ENCODE measurements at regions not wholly inside any gene's neighbourhood (a gene's known extent, or its start where the extent isn't known, plus 50 kb on each side); places are given as distances from the start of the nearest gene placed in this dataset.

DNA sequence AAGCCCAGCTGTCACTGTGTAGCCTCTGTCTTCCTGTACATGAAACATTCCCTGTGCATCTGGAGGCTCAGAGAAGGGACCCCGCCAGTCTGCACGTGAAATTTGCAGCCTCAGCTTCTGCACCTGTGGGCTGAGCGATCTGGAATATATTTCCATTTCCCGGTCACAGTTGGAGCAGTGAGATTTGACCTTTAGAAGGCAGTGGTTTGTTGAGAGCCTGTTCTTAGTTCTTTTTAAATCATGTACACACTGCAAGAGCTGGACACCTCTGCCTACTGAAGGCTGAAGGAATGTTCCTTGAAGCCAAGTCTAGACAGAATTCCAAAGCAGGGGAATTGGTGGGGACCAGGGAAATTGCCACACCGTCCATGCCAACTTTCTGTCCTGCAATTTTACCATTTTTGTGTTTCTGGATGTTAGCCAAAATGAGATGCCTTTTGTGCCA, 706.6 kb downstream of the INHBA start:
- H3K9me3 Mint-ChIP-seq = peaks cover 6% of the 10 kb centered on the region
- intact Hi-C loops (cut with micrococcal nuclease) = no loop called here
- H3K4me1 Mint-ChIP-seq (ENCODE audit: low read depth) = no peaks in the 10 kb centered on the region
- POLR2A ChIA-PET = no interaction called here
- H3K27me3 Mint-ChIP-seq = no peaks in the 10 kb centered on the region
- no peaks in the 10 kb centered on the region for H3K36me3 Mint-ChIP-seq
- no peak overlapping the region for H3K27ac Mint-ChIP-seq
- no peak overlapping the region for H3K4me3 Mint-ChIP-seq
- CTCF ChIA-PET = no interaction called here
- DNase-seq = no peak

DNA sequence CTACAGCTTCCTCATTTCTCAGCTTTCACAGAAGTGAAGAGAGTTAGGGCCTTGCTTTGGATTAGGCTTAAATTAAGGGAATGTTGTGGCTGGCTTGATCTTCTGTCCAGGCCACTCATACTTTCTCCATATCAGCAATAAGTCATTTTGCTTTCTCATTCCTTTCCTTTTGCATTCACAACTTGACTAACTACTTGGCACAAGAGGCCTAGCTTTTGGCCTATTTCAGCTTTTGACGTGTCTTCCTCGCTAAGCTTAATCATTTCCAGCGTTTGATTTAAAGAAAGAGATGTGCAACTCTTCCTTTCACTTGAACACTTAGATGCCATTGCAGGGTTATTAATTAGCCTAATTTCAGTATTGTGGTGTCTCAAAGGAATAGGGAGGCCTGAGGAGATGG, 712.0 kb downstream of the INHBA start:
- Mint-ChIP-seq H3K4me3 (no peak overlapping the region), H3K27ac (no peak overlapping the region), H3K4me1 (ENCODE audit: low read depth) (no peaks in the 10 kb centered on the region), H3K9me3 (peaks cover 5% of the 10 kb centered on the region), H3K27me3 (no peaks in the 10 kb centered on the region), H3K36me3 (no peaks in the 10 kb centered on the region)
- ChIA-PET CTCF (no interaction called here), POLR2A (no interaction called here)
- intact Hi-C loops (cut with micrococcal nuclease) = no loop called here
- DNase-seq = no peak

DNA sequence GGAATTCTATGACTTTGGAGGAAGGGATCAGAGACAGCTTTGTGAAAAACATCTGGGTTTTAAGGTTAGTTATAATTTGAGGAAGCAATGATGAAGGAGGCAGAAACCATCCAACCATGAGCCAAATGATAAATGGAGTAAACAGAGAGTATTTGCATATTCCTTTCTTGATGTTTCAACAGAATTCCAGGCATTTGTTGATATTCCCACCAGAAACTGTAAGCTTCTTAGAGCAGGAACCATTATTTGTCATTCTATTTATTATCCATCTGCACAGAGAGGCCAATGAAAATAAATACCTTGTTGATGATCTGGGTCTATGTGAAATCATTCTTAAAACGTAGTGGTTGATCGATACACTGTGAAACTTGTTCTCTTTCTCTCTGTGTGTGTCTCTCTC, 715.3 kb downstream of the INHBA start:
- no peaks in the 10 kb centered on the region for H3K36me3 Mint-ChIP-seq
- H3K4me3 Mint-ChIP-seq = no peak overlapping the region
- ChIA-PET POLR2A (no interaction called here), CTCF (no interaction called here)
- intact Hi-C loops (cut with micrococcal nuclease) = no loop called here
- no peaks in the 10 kb centered on the region for H3K4me1 Mint-ChIP-seq (ENCODE audit: low read depth)
- no peak overlapping the region for H3K27ac Mint-ChIP-seq
- no peak for DNase-seq
- peaks cover 6% of the 10 kb centered on the region for H3K9me3 Mint-ChIP-seq
- no peaks in the 10 kb centered on the region for H3K27me3 Mint-ChIP-seq

DNA sequence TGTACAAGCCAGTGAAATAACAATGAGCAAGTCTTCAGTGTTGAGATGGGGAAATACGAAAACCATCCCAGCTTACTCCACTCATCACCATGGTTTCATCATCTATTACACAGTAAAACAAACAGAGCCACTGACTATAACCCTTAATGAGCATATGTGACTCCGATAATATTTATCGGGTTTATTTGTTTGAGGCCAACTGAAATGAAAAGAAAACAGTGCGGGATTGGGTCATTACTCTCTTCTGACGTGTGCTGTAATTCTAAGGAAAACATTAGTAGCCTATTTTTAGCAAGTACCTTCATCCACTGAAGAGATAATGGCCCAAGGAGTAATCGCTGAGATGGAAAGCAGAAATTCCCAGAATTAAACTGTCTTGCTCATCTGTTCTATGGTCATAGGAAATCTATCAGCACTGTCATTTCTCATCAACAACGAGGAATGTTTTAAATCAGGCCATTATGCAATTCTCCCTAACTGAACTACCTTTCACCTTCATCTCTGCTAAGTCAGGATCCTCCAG, 716.5 kb downstream of the INHBA start:
- CTCF ChIA-PET = no interaction called here
- H3K36me3 Mint-ChIP-seq = no peaks in the 10 kb centered on the region
- no peaks in the 10 kb centered on the region for H3K4me1 Mint-ChIP-seq (ENCODE audit: low read depth)
- no peaks in the 10 kb centered on the region for H3K27me3 Mint-ChIP-seq
- DNase-seq = no peak
- no peak overlapping the region for H3K27ac Mint-ChIP-seq
- peaks cover 8% of the 10 kb centered on the region for H3K9me3 Mint-ChIP-seq
- intact Hi-C loops (cut with micrococcal nuclease) = no loop called here
- no peak overlapping the region for H3K4me3 Mint-ChIP-seq
- POLR2A ChIA-PET = no interaction called here

DNA sequence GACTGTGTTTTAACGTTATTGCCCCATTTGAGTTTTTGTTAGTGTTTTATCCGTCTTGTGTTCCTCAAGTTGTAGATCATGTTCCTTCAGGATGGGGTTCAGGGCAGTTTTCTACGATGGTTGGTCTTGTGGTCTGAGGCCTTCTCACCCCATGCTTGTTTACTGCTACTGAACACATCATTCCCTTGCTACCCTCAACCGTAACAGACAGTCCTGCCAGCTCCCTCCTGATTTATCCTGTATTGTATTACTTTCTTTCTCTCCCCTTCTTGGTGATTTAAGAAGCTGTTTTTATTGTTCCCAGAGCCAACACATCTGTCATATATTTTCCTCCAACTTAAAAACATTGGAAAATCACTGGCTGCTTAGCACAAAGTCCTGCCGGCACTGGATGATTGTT, 719.8 kb downstream of the INHBA start:
- Mint-ChIP-seq H3K36me3 (no peaks in the 10 kb centered on the region), H3K27ac (no peak overlapping the region), H3K9me3 (peaks cover 8% of the 10 kb centered on the region), H3K27me3 (no peaks in the 10 kb centered on the region), H3K4me1 (ENCODE audit: low read depth) (no peaks in the 10 kb centered on the region), H3K4me3 (no peak overlapping the region)
- CTCF ChIA-PET = no interaction called here
- no peak for DNase-seq
- POLR2A ChIA-PET = no interaction called here
- intact Hi-C loops (cut with micrococcal nuclease) = no loop called here

DNA sequence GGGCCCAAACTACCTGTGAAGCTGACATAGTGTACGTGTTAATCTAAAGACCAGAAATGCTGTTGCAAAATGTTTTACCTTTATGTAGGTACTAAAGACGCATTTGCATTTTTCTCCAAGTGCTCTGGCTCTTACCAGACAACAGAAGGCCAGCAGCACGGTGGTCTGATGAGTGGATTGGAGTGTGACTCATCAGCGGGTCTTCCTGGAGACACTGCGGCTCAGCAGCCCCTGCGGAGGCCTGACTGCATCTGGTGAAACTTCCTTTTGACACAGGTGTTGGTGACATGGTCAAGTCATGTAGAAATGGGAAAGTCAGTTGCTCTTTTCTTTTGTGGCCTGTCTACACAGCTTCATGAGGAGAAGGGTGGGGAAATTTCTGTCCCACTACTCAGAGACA, 723.6 kb downstream of the INHBA start:
- no peaks in the 10 kb centered on the region for H3K4me1 Mint-ChIP-seq (ENCODE audit: low read depth)
- H3K9me3 Mint-ChIP-seq = peaks cover 3% of the 10 kb centered on the region
- CTCF ChIA-PET = no interaction called here

DNA sequence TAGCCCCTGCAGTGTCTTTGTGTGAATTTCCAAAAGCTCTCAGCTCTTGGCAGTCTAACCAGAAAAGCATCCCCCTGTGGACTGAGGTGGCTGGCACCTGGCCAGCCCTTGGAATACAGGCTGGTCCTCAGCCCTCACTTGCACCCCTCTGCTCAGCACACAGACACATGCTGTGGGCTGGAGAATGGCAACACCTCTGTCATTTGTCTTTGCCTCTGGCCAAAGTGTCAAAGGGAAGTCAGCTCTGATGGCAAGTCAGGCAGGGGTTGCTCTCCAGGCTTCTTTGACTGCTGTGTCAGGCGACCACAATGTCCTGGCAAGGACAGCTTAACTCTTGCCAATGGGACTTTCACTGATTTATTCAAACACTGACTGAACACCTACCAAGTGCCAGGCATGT, 724.8 kb downstream of the INHBA start:
- peaks cover 6% of the 10 kb centered on the region for H3K9me3 Mint-ChIP-seq
- no peak for DNase-seq
- POLR2A ChIA-PET = no interaction called here
- H3K4me3 Mint-ChIP-seq = no peak overlapping the region
- CTCF ChIA-PET = no interaction called here
- no peaks in the 10 kb centered on the region for H3K36me3 Mint-ChIP-seq
- H3K27ac Mint-ChIP-seq = no peak overlapping the region
- H3K4me1 Mint-ChIP-seq (ENCODE audit: low read depth) = no peaks in the 10 kb centered on the region
- no peaks in the 10 kb centered on the region for H3K27me3 Mint-ChIP-seq
- intact Hi-C loops (cut with micrococcal nuclease) = no loop called here

More for the DNA sequence above, 723.6 kb downstream of the INHBA start:
- no peak for DNase-seq
- H3K36me3 Mint-ChIP-seq = no peaks in the 10 kb centered on the region
- intact Hi-C loops (cut with micrococcal nuclease) = no loop called here
- POLR2A ChIA-PET = no interaction called here
- no peak overlapping the region for H3K4me3 Mint-ChIP-seq
- no peak overlapping the region for H3K27ac Mint-ChIP-seq
- no peaks in the 10 kb centered on the region for H3K27me3 Mint-ChIP-seq

DNA sequence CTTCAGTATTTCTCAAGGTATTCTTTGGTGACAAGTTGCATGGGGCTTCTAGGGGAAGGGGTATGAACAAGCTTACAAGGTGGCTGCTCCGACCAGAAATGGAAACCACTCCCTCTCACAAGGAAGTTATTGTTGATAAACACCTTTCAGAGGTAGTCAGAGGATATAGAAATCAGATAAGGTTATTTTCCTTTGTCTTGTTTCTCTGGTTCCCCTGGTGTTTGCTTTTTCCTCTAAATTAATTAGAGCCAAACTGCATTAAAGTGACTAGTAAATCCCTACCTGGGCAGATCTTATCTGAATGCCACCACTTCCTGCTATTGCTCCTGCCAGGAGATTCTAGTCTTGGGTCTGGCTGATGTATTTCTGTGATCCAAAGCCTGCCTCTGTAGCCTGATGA, 725.4 kb downstream of the INHBA start:
- POLR2A ChIA-PET = no interaction called here

DNA sequence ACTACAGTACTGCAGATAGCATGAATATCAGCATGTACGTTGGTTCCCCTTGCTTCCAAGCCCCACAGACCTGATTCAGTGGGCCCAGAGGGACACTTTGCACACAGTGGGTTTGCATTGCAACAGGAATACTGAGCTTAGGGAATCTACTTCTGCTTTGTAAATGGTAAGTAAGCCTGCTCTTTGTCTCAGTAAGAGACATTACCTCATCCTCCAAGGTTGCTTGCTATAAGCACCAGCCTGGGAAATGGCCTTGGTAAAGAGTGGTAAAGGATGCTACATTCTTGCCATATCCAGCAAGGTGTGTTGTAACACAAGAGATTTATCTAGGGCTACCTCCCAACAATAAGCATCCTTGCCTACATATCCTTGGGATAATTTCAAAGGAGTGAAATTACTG, 730.5 kb downstream of the INHBA start:
- intact Hi-C loops (cut with micrococcal nuclease) = no loop called here
- no peaks in the 10 kb centered on the region for H3K4me1 Mint-ChIP-seq (ENCODE audit: low read depth)
- H3K4me3 Mint-ChIP-seq = no peak overlapping the region
- DNase-seq = no peak
- ChIA-PET POLR2A (no interaction called here), CTCF (no interaction called here)
- peaks cover 11% of the 10 kb centered on the region for H3K9me3 Mint-ChIP-seq
- H3K27ac Mint-ChIP-seq = no peak overlapping the region
- no peaks in the 10 kb centered on the region for H3K27me3 Mint-ChIP-seq
- no peaks in the 10 kb centered on the region for H3K36me3 Mint-ChIP-seq

More for the DNA sequence above, 725.4 kb downstream of the INHBA start:
- H3K4me3 Mint-ChIP-seq = no peak overlapping the region
- no peak overlapping the region for H3K27ac Mint-ChIP-seq
- H3K9me3 Mint-ChIP-seq = peaks cover 6% of the 10 kb centered on the region
- no peaks in the 10 kb centered on the region for H3K27me3 Mint-ChIP-seq
- intact Hi-C loops (cut with micrococcal nuclease) = no loop called here
- CTCF ChIA-PET = no interaction called here
- H3K4me1 Mint-ChIP-seq (ENCODE audit: low read depth) = no peaks in the 10 kb centered on the region
- DNase-seq = no peak
- H3K36me3 Mint-ChIP-seq = no peaks in the 10 kb centered on the region

DNA sequence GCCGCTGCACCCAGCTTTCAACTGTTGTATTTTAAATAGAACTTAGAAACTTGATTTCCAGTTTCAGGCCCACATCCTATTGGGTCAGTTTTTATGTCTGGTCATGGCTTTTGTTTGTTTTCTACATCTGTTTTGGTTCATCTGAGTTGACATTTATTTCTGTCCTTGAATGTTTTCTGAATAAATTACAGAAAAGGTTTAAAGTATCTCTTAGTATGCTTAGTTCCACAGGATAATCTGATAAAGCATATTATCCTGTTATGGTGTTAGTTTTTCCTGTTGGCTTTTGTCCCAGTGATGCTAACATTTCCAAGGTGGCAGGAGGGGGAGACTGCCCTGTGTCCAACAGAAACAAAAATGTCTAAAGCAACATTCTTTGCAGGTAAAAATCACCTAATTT, 733.2 kb downstream of the INHBA start:
- ChIA-PET CTCF (no interaction called here), POLR2A (no interaction called here)
- DNase-seq = no peak
- Mint-ChIP-seq H3K27me3 (no peaks in the 10 kb centered on the region), H3K4me3 (no peak overlapping the region), H3K4me1 (ENCODE audit: low read depth) (no peaks in the 10 kb centered on the region), H3K27ac (no peak overlapping the region), H3K36me3 (no peaks in the 10 kb centered on the region), H3K9me3 (peaks cover 18% of the 10 kb centered on the region)
- intact Hi-C loops (cut with micrococcal nuclease) = no loop called here

DNA sequence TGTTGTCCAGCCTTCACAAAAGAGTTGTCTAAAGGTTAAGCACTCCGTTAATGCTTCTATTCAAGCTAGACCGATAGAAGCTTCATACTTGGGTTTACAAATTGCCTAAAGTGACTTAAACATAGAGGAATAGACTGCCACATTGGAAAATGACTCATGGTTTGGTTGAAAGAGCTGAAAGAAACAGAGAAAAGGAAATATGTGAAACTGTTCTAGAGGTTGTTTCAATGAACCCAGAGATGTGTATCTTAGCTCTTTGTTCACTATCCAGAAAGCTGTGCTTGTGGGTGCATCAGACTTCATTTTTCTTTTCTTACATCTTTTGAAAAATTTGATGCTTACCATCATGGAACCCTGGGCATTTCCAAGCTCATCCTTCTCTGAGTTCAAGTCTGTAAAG, 736.2 kb downstream of the INHBA start:
- Mint-ChIP-seq H3K27ac (no peak overlapping the region), H3K36me3 (no peaks in the 10 kb centered on the region), H3K4me1 (ENCODE audit: low read depth) (no peaks in the 10 kb centered on the region), H3K9me3 (peaks cover 15% of the 10 kb centered on the region), H3K4me3 (no peak overlapping the region), H3K27me3 (no peaks in the 10 kb centered on the region)
- DNase-seq = no peak
- CTCF ChIA-PET = no interaction called here
- intact Hi-C loops (cut with micrococcal nuclease) = no loop called here
- POLR2A ChIA-PET = no interaction called here

DNA sequence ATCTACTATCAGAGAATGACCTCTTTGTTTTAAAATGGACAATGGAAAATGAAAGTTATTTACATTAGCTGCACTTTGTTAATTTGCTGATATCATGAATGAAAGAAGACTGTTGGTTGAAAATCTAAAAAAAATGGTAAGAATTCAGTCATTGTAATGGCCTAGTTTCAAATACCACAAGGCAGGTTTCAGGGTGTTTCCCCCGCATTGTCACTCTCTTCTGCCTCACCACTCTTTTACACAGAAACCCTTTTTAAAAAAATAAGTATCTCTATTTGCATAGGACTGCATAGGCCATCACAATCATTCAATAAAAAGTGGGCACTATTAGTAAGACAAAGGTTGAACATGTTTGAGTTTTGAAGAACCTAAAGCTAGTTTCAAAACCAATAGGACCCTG, 737.1 kb downstream of the INHBA start:
- H3K27me3 Mint-ChIP-seq = no peaks in the 10 kb centered on the region
- no peak overlapping the region for H3K27ac Mint-ChIP-seq
- intact Hi-C loops (cut with micrococcal nuclease) = no loop called here
- no peaks in the 10 kb centered on the region for H3K36me3 Mint-ChIP-seq
- no peak for DNase-seq
- ChIA-PET CTCF (no interaction called here), POLR2A (no interaction called here)
- H3K4me3 Mint-ChIP-seq = no peak overlapping the region
- H3K4me1 Mint-ChIP-seq (ENCODE audit: low read depth) = no peaks in the 10 kb centered on the region
- H3K9me3 Mint-ChIP-seq = peaks cover 17% of the 10 kb centered on the region

DNA sequence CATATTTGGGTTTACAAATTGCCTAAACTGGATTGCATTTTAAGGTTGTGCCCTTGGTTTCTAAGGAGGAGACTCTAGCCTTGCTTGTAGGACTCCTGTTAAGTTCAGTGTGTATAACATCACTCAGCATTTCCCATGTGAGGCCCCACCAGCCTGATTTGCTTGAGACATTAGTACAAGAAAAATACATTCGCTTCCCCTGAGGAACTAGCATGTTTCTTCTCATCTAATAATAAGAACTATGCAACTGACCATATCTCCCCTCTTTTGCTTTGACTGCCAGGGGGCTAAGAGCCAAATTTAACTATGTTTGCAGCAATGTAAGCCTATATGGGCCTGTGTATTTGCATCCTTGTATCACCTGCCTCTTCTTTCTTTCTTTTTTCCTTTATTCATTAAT, 737.9 kb downstream of the INHBA start:
- Mint-ChIP-seq H3K4me3 (no peak overlapping the region), H3K36me3 (no peaks in the 10 kb centered on the region), H3K9me3 (peaks cover 19% of the 10 kb centered on the region), H3K4me1 (ENCODE audit: low read depth) (no peaks in the 10 kb centered on the region), H3K27ac (no peak overlapping the region), H3K27me3 (no peaks in the 10 kb centered on the region)
- no peak for DNase-seq
- POLR2A ChIA-PET = no interaction called here
- CTCF ChIA-PET = no interaction called here
- intact Hi-C loops (cut with micrococcal nuclease) = no loop called here

DNA sequence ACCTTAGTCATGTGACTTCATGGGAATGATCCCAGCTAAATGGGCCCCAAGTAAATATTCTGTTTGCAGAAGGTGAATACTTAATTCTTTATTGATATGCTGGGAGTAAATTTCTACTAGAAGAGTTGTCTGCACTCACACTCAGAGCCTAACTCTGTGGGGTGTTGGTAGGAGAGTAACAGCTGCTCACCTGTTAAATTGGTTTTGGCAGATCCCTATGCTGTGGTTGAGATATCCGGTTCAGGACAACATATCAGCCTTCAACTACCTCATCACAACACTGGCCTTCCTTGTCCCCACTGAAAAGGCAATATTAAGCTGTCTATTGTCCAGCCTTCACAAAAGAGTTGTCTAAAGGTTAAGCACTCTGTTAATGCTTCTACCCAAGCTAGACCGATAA, 738.3 kb downstream of the INHBA start:
- DNase-seq = no peak
- no peak overlapping the region for H3K27ac Mint-ChIP-seq
- H3K36me3 Mint-ChIP-seq = no peaks in the 10 kb centered on the region
- ChIA-PET CTCF (no interaction called here), POLR2A (no interaction called here)
- no peaks in the 10 kb centered on the region for H3K27me3 Mint-ChIP-seq
- peaks cover 22% of the 10 kb centered on the region for H3K9me3 Mint-ChIP-seq
- no peak overlapping the region for H3K4me3 Mint-ChIP-seq
- intact Hi-C loops (cut with micrococcal nuclease) = no loop called here
- H3K4me1 Mint-ChIP-seq (ENCODE audit: low read depth) = no peaks in the 10 kb centered on the region

Measured in activated CD4-positive, alpha-beta memory T cell treated with anti-CD3 and anti-CD28 coated beads for 36 hours (primary cell).